ENCODE measurements at regions not wholly inside any gene's neighbourhood (a gene's known extent, or its start where the extent isn't known, plus 50 kb on each side); places are given as distances from the start of the nearest gene placed in this dataset.

DNA sequence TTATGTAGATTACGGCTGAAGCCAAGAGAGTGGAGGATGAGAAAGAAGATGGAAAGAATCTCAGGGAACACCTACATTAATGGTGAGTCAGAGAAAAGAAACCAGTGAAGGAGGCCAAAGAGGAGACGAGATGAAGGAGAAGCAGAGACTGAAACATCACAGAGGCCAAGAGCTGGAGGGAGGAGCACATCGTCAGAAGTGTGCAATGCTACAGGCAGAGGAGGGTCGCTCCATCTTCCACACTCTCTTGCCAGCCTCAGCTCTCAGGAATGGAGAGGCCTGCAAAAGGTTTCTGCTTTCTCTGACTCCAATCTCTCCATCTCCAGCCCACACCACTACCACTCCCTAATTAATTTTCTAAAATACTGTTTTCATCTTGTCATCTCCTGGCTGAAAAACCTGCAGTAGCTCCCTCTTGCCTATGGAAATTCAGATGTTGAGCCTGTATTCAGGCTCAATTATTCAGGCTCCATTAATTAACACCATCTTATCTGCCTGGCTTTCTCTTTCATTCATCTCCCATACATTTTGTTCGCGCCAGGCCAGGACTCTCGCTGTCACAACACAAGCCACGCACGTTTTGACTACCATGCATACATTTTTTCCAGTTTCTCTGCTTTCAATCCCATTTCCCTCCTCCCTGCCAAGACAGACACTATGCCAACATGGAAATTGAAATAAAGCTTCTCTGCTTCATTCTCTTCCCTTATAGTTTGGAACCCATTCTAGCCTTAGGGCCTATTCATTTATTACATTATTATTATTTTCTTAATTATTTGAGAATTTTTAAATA, 165.8 kb downstream of the INHBA start:
- H3K4me3 ChIP-seq: no peak overlapping the region
- no peaks in the 10 kb centered on the region for H3K9me3 ChIP-seq
- intact Hi-C loops (cut with DNase I; ENCODE audit: low total_unique reads): no loop called here
- DNase-seq (ENCODE audit: low spot score in 2 of 2): no peak
- H3K27ac ChIP-seq: no peak overlapping the region
- TF ChIP-seq, protein P1, sequence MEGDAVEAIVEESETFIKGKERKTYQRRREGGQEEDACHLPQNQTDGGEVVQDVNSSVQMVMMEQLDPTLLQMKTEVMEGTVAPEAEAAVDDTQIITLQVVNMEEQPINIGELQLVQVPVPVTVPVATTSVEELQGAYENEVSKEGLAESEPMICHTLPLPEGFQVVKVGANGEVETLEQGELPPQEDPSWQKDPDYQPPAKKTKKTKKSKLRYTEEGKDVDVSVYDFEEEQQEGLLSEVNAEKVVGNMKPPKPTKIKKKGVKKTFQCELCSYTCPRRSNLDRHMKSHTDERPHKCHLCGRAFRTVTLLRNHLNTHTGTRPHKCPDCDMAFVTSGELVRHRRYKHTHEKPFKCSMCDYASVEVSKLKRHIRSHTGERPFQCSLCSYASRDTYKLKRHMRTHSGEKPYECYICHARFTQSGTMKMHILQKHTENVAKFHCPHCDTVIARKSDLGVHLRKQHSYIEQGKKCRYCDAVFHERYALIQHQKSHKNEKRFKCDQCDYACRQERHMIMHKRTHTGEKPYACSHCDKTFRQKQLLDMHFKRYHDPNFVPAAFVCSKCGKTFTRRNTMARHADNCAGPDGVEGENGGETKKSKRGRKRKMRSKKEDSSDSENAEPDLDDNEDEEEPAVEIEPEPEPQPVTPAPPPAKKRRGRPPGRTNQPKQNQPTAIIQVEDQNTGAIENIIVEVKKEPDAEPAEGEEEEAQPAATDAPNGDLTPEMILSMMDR (IDR thresholded peaks at IDR 0.05): no peak
- TF ChIP-seq POLR2AphosphoS5 (IDR thresholded peaks at IDR 0.05): no peak
- no peak for TF ChIP-seq POLR2A (IDR thresholded peaks at IDR 0.05)
- H3K36me3 ChIP-seq: no peaks in the 10 kb centered on the region
- no peaks in the 10 kb centered on the region for H3K27me3 ChIP-seq
- H3K4me1 ChIP-seq: no peaks in the 10 kb centered on the region

- Histone ChIP-seq H3K4me3 (no peak overlapping the region), H3K27me3 (no peaks in the 10 kb centered on the region), H3K4me1 (no peaks in the 10 kb centered on the region), H3K36me3 (no peaks in the 10 kb centered on the region), H3K9me3 (no peaks in the 10 kb centered on the region), H3K27ac (no peak overlapping the region)
- TF ChIP-seq, protein P1 (IDR thresholded peaks at IDR 0.05): no peak
- TF ChIP-seq POLR2AphosphoS5 (IDR thresholded peaks at IDR 0.05): no peak
- no peak for TF ChIP-seq POLR2A (IDR thresholded peaks at IDR 0.05)
- intact Hi-C loops (cut with DNase I; ENCODE audit: low total_unique reads): no loop called here
- no peak for DNase-seq (ENCODE audit: low spot score in 2 of 2)
These were observed 166.6 kb downstream of the INHBA start for GRCh38 chr7:41536122-41536872.

DNA sequence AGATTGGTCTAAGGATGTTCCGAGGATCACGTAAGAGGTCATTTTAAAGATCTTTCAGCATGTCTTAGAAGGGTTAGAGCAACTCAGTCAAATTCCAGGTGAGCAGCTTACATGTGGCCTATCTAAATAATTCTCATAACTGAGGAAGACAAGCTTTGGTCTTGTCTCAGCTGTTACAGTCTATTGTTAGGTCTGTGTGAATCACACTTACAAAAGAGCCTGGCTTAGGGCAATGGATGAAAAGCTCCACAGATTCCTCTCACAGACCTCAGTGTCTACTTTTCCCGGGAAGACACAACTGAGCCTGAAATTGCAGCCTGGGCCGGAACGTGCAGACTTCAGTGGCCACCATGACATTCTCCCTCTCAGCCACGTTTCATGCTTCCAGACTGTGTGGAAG, 173.1 kb downstream of the INHBA start:
- Histone ChIP-seq H3K27me3 (no peaks in the 10 kb centered on the region), H3K4me1 (no peaks in the 10 kb centered on the region), H3K9me3 (no peaks in the 10 kb centered on the region), H3K36me3 (no peaks in the 10 kb centered on the region), H3K27ac (no peak overlapping the region), H3K4me3 (no peak overlapping the region)
- intact Hi-C loops (cut with DNase I; ENCODE audit: low total_unique reads): no loop called here
- TF ChIP-seq POLR2AphosphoS5 (IDR thresholded peaks at IDR 0.05) (no peak), POLR2A (IDR thresholded peaks at IDR 0.05) (no peak)
- TF ChIP-seq, protein P1 (IDR thresholded peaks at IDR 0.05): no peak
- DNase-seq (ENCODE audit: low spot score in 2 of 2): no peak

- no peaks in the 10 kb centered on the region for H3K36me3 ChIP-seq
- H3K4me1 ChIP-seq: no peaks in the 10 kb centered on the region
- peaks cover 0 to 7% of the 10 kb centered on the region in 2 donors for H3K9me3 ChIP-seq
- H3K27me3 ChIP-seq: no peaks in the 10 kb centered on the region
- TF ChIP-seq POLR2A (IDR thresholded peaks at IDR 0.05) (no peak), POLR2AphosphoS5 (IDR thresholded peaks at IDR 0.05) (no peak)
- TF ChIP-seq, protein P1 (IDR thresholded peaks at IDR 0.05): no peak
- no peak overlapping the region for H3K27ac ChIP-seq
- no peak overlapping the region for H3K4me3 ChIP-seq
- no peak for DNase-seq (ENCODE audit: low spot score in 2 of 2)
- intact Hi-C loops (cut with DNase I; ENCODE audit: low total_unique reads): no loop called here
These were observed 178.0 kb downstream of the INHBA start for GRCh38 chr7:41524876-41525275.

DNA sequence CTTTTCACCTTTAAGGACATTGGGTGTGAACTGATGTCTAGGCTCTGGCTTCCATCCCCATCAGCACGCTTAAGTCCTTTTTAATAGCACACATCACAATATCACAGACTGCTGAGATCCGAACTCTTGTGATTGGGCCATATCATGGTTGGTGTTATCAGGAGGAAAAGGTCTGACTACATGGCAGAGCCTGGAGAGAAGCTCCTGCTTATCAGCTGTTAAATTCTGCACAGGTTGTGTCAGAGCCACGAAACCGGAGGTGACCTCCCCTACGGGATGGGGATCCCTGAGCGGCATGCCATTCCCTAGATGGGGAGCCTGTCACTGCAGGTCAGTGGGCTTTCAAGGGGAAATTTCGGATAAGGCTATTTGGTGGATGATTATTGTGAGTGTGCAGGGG, 182.4 kb downstream of the INHBA start:
- Histone ChIP-seq H3K27me3 (no peaks in the 10 kb centered on the region), H3K9me3 (peaks cover 0 to 11% of the 10 kb centered on the region in 2 donors), H3K36me3 (no peaks in the 10 kb centered on the region), H3K4me3 (no peak overlapping the region), H3K27ac (no peak overlapping the region), H3K4me1 (no peaks in the 10 kb centered on the region)
- no peak for DNase-seq (ENCODE audit: low spot score in 2 of 2)
- intact Hi-C loops (cut with DNase I; ENCODE audit: low total_unique reads): no loop called here
- TF ChIP-seq, protein P1 (IDR thresholded peaks at IDR 0.05): no peak
- TF ChIP-seq POLR2A (IDR thresholded peaks at IDR 0.05) (no peak), POLR2AphosphoS5 (IDR thresholded peaks at IDR 0.05) (no peak)

All from breast epithelium (tissue), 4 donors.